Tibial artery (tissue), 4 donors: ENCODE measurements at regions not wholly inside any gene's neighbourhood (a gene's known extent, or its start where the extent isn't known, plus 50 kb on each side); places are given as distances from the start of the nearest gene placed in this dataset.
"Not testable (repeated sequence)": the region's sequence is repeated elsewhere in the genome, so short reads cannot be mapped to it uniquely, and the experiment has no call there.

Source experiments
- DNase-seq, 2 donors: peaks; one replicate each; pipeline ENCODE4 v3.0.0-alpha.2; 2019
- H3K27ac ChIP-seq, 2 donors: fragments of 200-600 bp; sonication (generic) in 1 of 2; 1 replicate in 1 of 2; 2 replicates in 1 of 2; pipeline ENCODE4 v1.5.1; 2018 to 2019; ENCODE audit warnings: mild to moderate bottlenecking in 1 of 2
- H3K27me3 ChIP-seq, 2 donors: fragments of 200-600 bp; sonication (generic) in 1 of 2; one replicate each; pipeline versions ENCODE4 v1.5.1 to v1.6.0; 2016 to 2019
- H3K36me3 ChIP-seq, 3 donors: fragments of 200-600 bp; sonication (generic) in 2 of 3; one replicate each; pipeline ENCODE4 v1.5.1; 2016 to 2019; ENCODE audit warnings: mild to moderate bottlenecking in 2 of 3
- H3K4me1 ChIP-seq, 4 donors: fragments of 200-600 bp; sonication (generic) in 2 of 4; 1 replicate in 3 of 4; 2 replicates in 1 of 4; pipeline ENCODE4 v1.5.1; 2016 to 2019
- H3K4me3 ChIP-seq, 2 donors: fragments of 200-600 bp; sonication (generic) in 1 of 2; 1 replicate in 1 of 2; 2 replicates in 1 of 2; pipeline ENCODE4 v1.5.1; 2018 to 2019; ENCODE audit warnings: mild to moderate bottlenecking in 2 of 2
- H3K9me3 ChIP-seq, 3 donors: fragments of 200-600 bp; sonication (generic) in 1 of 3; one replicate each; pipeline ENCODE4 v1.5.1; 2016 to 2019
- CTCF ChIP-seq, 2 experiments: fragments of 200-600 bp in 1 of 2; fragments of 450-650 bp in 1 of 2; IDR thresholded peaks; one replicate each; pipeline ENCODE4 v1.5.1; 2017 to 2019; ENCODE audit warnings: antibody characterized with exemption in 2 of 2, mild to moderate bottlenecking in 1 of 2, moderate library complexity in 1 of 2
- intact Hi-C: fragments of 100-400 bp; cut with DNase I; formaldehyde crosslinking; loops from one replicate; pipeline ENCODE4 v1.15.0; 2023; ENCODE audit warnings: low total_unique reads

GRCh38 chr6:102763891-102764290 lies 1370.4 kb downstream of the GRIK2 start:
- DNase-seq: no peak
- intact Hi-C loops: no loop called here

GRCh38 chr6:102761872-102762271 lies 1368.4 kb downstream of the GRIK2 start:
- no peaks in the 10 kb centered on the region for H3K36me3 ChIP-seq
- TF ChIP-seq CTCF (IDR thresholded peaks at IDR 0.05): no peak
- no peaks in the 10 kb centered on the region for H3K27me3 ChIP-seq
- H3K4me1 ChIP-seq: no peaks in the 10 kb centered on the region
- H3K9me3 ChIP-seq: no peaks in the 10 kb centered on the region
- no peak overlapping the region for H3K4me3 ChIP-seq
- intact Hi-C loops: no loop called here
- no peak overlapping the region for H3K27ac ChIP-seq
- DNase-seq: no peak

More at GRCh38 chr6:102763891-102764290, 1370.4 kb downstream of the GRIK2 start:
- H3K4me3 ChIP-seq: no peak overlapping the region
- no peaks in the 10 kb centered on the region for H3K27me3 ChIP-seq
- H3K9me3 ChIP-seq: peaks cover 0 to 2% (median 0%) of the 10 kb centered on the region in 3 donors
- H3K27ac ChIP-seq: no peak overlapping the region
- TF ChIP-seq CTCF (IDR thresholded peaks at IDR 0.05): no peak
- no peaks in the 10 kb centered on the region for H3K36me3 ChIP-seq
- H3K4me1 ChIP-seq: no peaks in the 10 kb centered on the region

GRCh38 chr6:102759415-102759814 lies 1365.9 kb downstream of the GRIK2 start:
- H3K27ac ChIP-seq: no peak overlapping the region

GRCh38 chr6:102758536-102758935 lies 1365.0 kb downstream of the GRIK2 start:
- H3K27ac ChIP-seq, DNase-seq, H3K27me3 ChIP-seq, H3K4me3 ChIP-seq, H3K9me3 ChIP-seq, H3K36me3 ChIP-seq, H3K4me1 ChIP-seq, intact Hi-C loops: not testable (repeated sequence)

More at GRCh38 chr6:102759415-102759814, 1365.9 kb downstream of the GRIK2 start:
- H3K9me3 ChIP-seq: no peaks in the 10 kb centered on the region
- H3K27me3 ChIP-seq: no peaks in the 10 kb centered on the region
- H3K4me1 ChIP-seq: no peaks in the 10 kb centered on the region
- no peak for TF ChIP-seq CTCF (IDR thresholded peaks at IDR 0.05)
- intact Hi-C loops: no loop called here
- no peak overlapping the region for H3K4me3 ChIP-seq
- H3K36me3 ChIP-seq: no peaks in the 10 kb centered on the region
- no peak for DNase-seq

GRCh38 chr6:102749210-102749971 lies 1355.9 kb downstream of the GRIK2 start:
- Histone ChIP-seq H3K4me1 (no peaks in the 10 kb centered on the region), H3K27ac (no peak overlapping the region), H3K36me3 (no peaks in the 10 kb centered on the region), H3K4me3 (no peak overlapping the region), H3K27me3 (no peaks in the 10 kb centered on the region), H3K9me3 (no peaks in the 10 kb centered on the region)
- DNase-seq: no peak
- TF ChIP-seq CTCF (IDR thresholded peaks at IDR 0.05): no peak
- intact Hi-C loops: no loop called here

- intact Hi-C loops: no loop called here
- Histone ChIP-seq H3K27me3 (no peaks in the 10 kb centered on the region), H3K9me3 (no peaks in the 10 kb centered on the region), H3K4me1 (no peaks in the 10 kb centered on the region), H3K27ac (no peak overlapping the region), H3K4me3 (no peak overlapping the region), H3K36me3 (no peaks in the 10 kb centered on the region)
- DNase-seq: no peak
- TF ChIP-seq CTCF (IDR thresholded peaks at IDR 0.05): no peak
Observed at GRCh38 chr6:102746941-102747340, 1353.4 kb downstream of the GRIK2 start.
